WI38 (cell line): ENCODE measurements at regions not wholly inside any gene's neighbourhood (a gene's known extent, or its start where the extent isn't known, plus 50 kb on each side); places are given as distances from the start of the nearest gene placed in this dataset.

Experiments
- H3K4me3 ChIP-seq: 2 replicates; pipeline ENCODE4 v1.5.1; 2011; ENCODE audit warnings: low read depth, mild to moderate bottlenecking, control low read depth, low read length
- CTCF ChIP-seq: IDR thresholded peaks from 2 replicates; pipeline ENCODE4 v1.5.1; 2012; ENCODE audit warnings: low read depth, mild to moderate bottlenecking, control low read depth, low read length

- no peak for TF ChIP-seq CTCF
- no peak overlapping the region for H3K4me3 ChIP-seq
These were observed 59.1 kb upstream of the SPATA12 start for GRCh38 chr3:57001356-57001755.

GRCh38 chr3:57000012-57000411 lies 60.5 kb upstream of the SPATA12 start:
- H3K4me3 ChIP-seq, result no peak overlapping the region
- no peak for TF ChIP-seq CTCF

DNA sequence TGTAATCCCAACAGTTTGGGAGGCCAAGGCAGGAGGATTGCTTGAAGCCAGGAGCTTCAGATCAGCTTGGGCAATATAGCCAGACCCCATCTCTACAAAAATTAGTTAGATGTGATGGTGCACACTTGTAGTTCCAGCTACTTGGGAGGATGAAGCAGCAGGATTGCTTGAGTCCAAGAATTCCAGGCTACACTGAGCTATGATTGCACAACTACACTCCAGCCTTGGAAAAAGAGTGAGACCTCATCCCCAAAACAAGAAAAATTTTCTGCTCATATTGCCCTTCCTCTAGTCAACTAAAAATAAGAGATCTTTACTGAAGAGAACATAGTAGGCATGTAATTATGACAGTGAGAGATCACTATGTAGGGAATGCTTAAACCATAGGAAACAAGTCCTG lies 60.9 kb upstream of the SPATA12 start:
- H3K4me3 ChIP-seq, result no peak overlapping the region
- TF ChIP-seq CTCF, result no peak

DNA sequence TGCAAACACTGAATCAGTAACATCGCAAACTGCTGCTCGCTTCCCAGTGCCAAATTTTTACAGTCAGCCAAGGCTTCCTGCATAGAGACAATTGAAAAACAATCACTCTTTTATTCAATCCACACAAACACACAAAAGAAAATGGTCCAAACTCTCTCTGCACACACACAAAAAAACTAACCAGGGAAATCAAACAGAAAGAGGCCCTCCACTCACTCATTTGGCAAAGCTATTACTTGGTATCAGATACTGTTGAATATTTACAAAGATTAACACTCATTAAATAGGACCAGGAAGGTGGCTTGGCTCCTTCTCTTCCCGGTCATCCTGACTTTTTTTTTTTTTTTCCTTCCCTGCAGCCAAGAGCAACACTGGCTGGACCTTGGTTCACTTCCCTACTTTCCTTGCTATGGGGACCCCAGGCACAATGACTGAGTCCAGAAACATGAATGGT lies 62.4 kb upstream of the SPATA12 start:
- TF ChIP-seq CTCF, result no peak
- no peak overlapping the region for H3K4me3 ChIP-seq

DNA sequence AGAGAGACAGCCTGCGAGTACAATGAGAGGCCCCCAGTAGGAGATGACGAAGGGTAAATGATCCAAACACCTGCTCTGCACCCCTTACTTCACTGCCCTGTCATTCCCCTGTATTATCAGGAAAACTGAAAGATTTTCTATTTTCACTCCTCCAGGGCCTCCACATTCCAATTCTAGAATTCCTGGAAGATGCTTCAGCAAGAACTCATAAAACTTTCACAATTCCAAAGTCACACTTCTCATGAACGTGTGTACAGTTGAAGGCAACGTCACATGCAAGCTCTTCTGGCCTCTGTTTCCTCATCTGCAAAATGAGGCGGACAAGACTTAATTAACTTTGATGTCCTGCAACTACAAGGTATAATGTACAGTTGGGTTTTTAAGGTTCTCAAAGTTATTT lies 62.8 kb upstream of the SPATA12 start:
- no peak overlapping the region for H3K4me3 ChIP-seq
- no peak for TF ChIP-seq CTCF

DNA sequence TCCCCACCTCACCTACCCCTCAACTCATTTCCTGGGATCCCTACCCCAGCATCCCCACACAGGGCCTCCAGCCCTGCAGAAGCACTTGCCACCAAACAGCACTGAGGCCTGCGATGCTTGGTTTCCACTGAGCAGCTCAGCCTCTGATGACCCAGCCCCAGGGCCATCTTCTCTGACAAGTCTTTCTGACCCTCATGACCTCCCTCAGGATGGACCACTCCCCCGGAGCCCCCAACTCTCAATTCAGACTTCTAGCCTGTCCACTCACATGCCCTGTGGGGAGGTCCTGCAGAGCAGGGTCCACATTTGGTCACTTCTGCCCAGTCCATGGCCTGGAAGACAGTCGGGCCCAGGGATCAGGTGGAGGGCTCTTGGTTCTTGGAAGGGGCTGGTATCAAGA lies 63.4 kb upstream of the SPATA12 start:
- H3K4me3 ChIP-seq, result no peak overlapping the region
- TF ChIP-seq CTCF, result no peak

- no peak overlapping the region for H3K4me3 ChIP-seq
- no peak for TF ChIP-seq CTCF
These were observed 66.1 kb upstream of the SPATA12 start for GRCh38 chr3:56994391-56994790.
